ENCODE measurements at regions not wholly inside any gene's neighbourhood (a gene's known extent, or its start where the extent isn't known, plus 50 kb on each side); places are given as distances from the start of the nearest gene placed in this dataset.

DNA sequence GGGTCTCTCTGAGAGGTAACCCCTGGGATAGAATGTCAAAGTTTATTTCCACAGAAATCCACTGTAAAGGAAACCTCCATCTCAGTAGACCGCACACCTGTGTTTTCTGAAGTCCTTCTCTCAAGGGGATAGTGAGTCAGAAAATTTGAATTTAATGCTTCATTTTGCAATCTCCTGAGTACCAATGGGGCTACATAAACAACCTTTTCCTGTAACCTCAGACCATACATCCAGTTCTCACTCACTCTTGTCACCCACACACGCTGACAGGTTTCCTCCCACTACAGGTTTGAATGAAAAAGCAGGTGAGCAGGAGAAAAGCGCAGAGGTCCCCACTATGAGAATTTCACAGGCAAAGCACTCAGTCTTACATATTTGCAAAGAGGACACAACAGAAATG lies 165.3 kb upstream of the MCTP2 start:
- TF ChIP-seq POLR2AphosphoS5 (IDR thresholded peaks at IDR 0.05; ENCODE audit: borderline replicate concordance, low read depth, low read length) (no peak), EZH2 (IDR thresholded peaks at IDR 0.05) (no peak), FOXP2 (optimal IDR thresholded peaks at IDR 0.05; ENCODE audit: control extremely low read depth, extremely low read length, insufficient read depth) (no peak)

Data from SK-N-MC (cell line).